HL-60 (cell line): ENCODE measurements at regions not wholly inside any gene's neighbourhood (a gene's known extent, or its start where the extent isn't known, plus 50 kb on each side); places are given as distances from the start of the nearest gene placed in this dataset.

Experiments
- CTCF ChIP-seq: IDR thresholded peaks from one replicate; pipeline ENCODE4 v1.5.1; 2011; ENCODE audit warnings: low read length, control low read depth, inconsistent platforms; ENCODE audit not compliant: insufficient read depth
- GABPA ChIP-seq: IDR thresholded peaks from 2 replicates; pipeline ENCODE4 v1.6.1; 2012; ENCODE audit warnings: low read depth
- POLR2AphosphoS5 ChIP-seq: IDR thresholded peaks from 2 replicates; pipeline ENCODE4 v1.6.1; 2012; ENCODE audit warnings: low read depth
- SPI1 ChIP-seq: IDR thresholded peaks from 2 replicates; pipeline ENCODE4 v1.6.1; 2012; ENCODE audit warnings: low read depth, mild to moderate bottlenecking, borderline replicate concordance
- TF ChIP-seq, protein P1 (sequence below): IDR thresholded peaks from 2 replicates; pipeline ENCODE4 v1.6.1; 2012; ENCODE audit warnings: low read depth; ENCODE audit not compliant: insufficient replicate concordance

GRCh38 chr9:88642336-88642735 is 107.4 kb downstream of the NXNL2 start:
- TF ChIP-seq, protein P1, sequence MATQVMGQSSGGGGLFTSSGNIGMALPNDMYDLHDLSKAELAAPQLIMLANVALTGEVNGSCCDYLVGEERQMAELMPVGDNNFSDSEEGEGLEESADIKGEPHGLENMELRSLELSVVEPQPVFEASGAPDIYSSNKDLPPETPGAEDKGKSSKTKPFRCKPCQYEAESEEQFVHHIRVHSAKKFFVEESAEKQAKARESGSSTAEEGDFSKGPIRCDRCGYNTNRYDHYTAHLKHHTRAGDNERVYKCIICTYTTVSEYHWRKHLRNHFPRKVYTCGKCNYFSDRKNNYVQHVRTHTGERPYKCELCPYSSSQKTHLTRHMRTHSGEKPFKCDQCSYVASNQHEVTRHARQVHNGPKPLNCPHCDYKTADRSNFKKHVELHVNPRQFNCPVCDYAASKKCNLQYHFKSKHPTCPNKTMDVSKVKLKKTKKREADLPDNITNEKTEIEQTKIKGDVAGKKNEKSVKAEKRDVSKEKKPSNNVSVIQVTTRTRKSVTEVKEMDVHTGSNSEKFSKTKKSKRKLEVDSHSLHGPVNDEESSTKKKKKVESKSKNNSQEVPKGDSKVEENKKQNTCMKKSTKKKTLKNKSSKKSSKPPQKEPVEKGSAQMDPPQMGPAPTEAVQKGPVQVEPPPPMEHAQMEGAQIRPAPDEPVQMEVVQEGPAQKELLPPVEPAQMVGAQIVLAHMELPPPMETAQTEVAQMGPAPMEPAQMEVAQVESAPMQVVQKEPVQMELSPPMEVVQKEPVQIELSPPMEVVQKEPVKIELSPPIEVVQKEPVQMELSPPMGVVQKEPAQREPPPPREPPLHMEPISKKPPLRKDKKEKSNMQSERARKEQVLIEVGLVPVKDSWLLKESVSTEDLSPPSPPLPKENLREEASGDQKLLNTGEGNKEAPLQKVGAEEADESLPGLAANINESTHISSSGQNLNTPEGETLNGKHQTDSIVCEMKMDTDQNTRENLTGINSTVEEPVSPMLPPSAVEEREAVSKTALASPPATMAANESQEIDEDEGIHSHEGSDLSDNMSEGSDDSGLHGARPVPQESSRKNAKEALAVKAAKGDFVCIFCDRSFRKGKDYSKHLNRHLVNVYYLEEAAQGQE, result no peak
- no peak for TF ChIP-seq CTCF
- no peak for TF ChIP-seq POLR2AphosphoS5
- TF ChIP-seq SPI1, result no peak
- no peak for TF ChIP-seq GABPA
